PFSK-1 (cell line): ENCODE measurements at regions not wholly inside any gene's neighbourhood (a gene's known extent, or its start where the extent isn't known, plus 50 kb on each side); places are given as distances from the start of the nearest gene placed in this dataset.

Source experiments
- POLR2AphosphoS5 ChIP-seq: IDR thresholded peaks from 2 replicates; pipeline ENCODE4 v1.6.1; 2012; ENCODE audit warnings: low read depth, mild to moderate bottlenecking, control low read depth, low read length, moderate library complexity
- REST ChIP-seq, 2 experiments: IDR thresholded peaks; 2 replicates each; pipeline versions ENCODE4 v1.6.1 to v1.8.0; 2011 to 2012; ENCODE audit warnings: low read depth in 2 of 2, low read length in 2 of 2, control low read depth in 1 of 2, inconsistent platforms in 1 of 2, mild to moderate bottlenecking in 1 of 2, moderate library complexity in 1 of 2; ENCODE audit not compliant: insufficient read depth in 1 of 2
- TAF1 ChIP-seq: IDR thresholded peaks from 2 replicates; pipeline ENCODE4 v1.6.1; 2012; ENCODE audit warnings: low read length, control low read depth, borderline replicate concordance; ENCODE audit not compliant: insufficient read depth

GRCh38 chr15:61724251-61724939, 335.9 kb downstream of the VPS13C start:
- TF ChIP-seq POLR2AphosphoS5: no peak
- no peak for TF ChIP-seq TAF1
- TF ChIP-seq REST (IDR thresholded peaks at IDR 0.05; ENCODE audit: insufficient read depth in 1 of 2, low read depth in 2 of 2, low read length in 2 of 2): no peak
